CD14-positive monocyte (primary cell): ENCODE measurements at regions not wholly inside any gene's neighbourhood (a gene's known extent, or its start where the extent isn't known, plus 50 kb on each side); places are given as distances from the start of the nearest gene placed in this dataset.

ENCODE experiments used
- DNase-seq, 3 donors: peaks; one replicate each; pipeline ENCODE4 v3.0.0-alpha.2; 2011 to 2022
- H2AFZ ChIP-seq: 2 replicates; pipeline ENCODE4 v1.6.0; 2012; ENCODE audit warnings: mild to moderate bottlenecking, low read depth, low read length, inconsistent platforms; ENCODE audit not compliant: insufficient read depth, poor library complexity, severe bottlenecking
- H3K27ac ChIP-seq, 2 donors: 1 replicate in 1 of 2; 2 replicates in 1 of 2; pipeline ENCODE4 v1.5.1; 2012 to 2013; ENCODE audit warnings: low read length in 2 of 2, control low read depth in 1 of 2, inconsistent platforms in 1 of 2, low read depth in 1 of 2, mild to moderate bottlenecking in 1 of 2
- H3K27me3 ChIP-seq, 2 donors: one replicate each; pipeline versions ENCODE4 v1.6.0 to v1.6.1; 2011 to 2013; ENCODE audit warnings: low read length in 2 of 2; ENCODE audit not compliant: control insufficient read depth in 2 of 2, insufficient read depth in 2 of 2
- H3K36me3 ChIP-seq, 2 donors: replicated peaks in 1 of 2; 1 replicate in 1 of 2; 2 replicates in 1 of 2; pipeline versions ENCODE4 v1.5.1 to v1.6.1; 2012 to 2013; ENCODE audit warnings: low read length in 2 of 2, control low read depth in 1 of 2, inconsistent platforms in 1 of 2, mild to moderate bottlenecking in 1 of 2; ENCODE audit not compliant: insufficient read depth in 2 of 2, control insufficient read depth in 1 of 2
- H3K4me1 ChIP-seq, 2 donors: 1 replicate in 1 of 2; 2 replicates in 1 of 2; pipeline versions ENCODE4 v1.5.1 to v1.6.1; 2012 to 2013; ENCODE audit warnings: low read length in 2 of 2, control low read depth in 1 of 2, inconsistent platforms in 1 of 2, mild to moderate bottlenecking in 1 of 2, moderate library complexity in 1 of 2; ENCODE audit not compliant: insufficient read depth in 2 of 2, control insufficient read depth in 1 of 2
- H3K4me2 ChIP-seq: replicated peaks from 2 replicates; pipeline ENCODE3; 2012; ENCODE audit warnings: low read length, moderate library complexity, mild to moderate bottlenecking; ENCODE audit not compliant: poor library complexity, severe bottlenecking; ENCODE audit errors: extremely low read depth
- H3K4me3 ChIP-seq, 3 experiments: fragments of 200-600 bp in 1 of 3; sonication (generic) in 1 of 3; replicated peaks in 1 of 3; 1 replicate in 2 of 3; 2 replicates in 1 of 3; pipeline ENCODE4 v1.5.1; 2011 to 2013; ENCODE audit warnings: low read length in 3 of 3, mild to moderate bottlenecking in 3 of 3, control low read depth in 2 of 3, low read depth in 2 of 3, inconsistent platforms in 1 of 3, moderate library complexity in 1 of 3
- H3K79me2 ChIP-seq: 2 replicates; pipeline ENCODE4 v1.6.0; 2012; ENCODE audit warnings: mild to moderate bottlenecking, control low read depth, inconsistent platforms, low read length, moderate library complexity; ENCODE audit not compliant: insufficient read depth
- H3K9ac ChIP-seq: 2 replicates; pipeline ENCODE4 v1.6.0; 2017; ENCODE audit warnings: low read length, mild to moderate bottlenecking; ENCODE audit not compliant: insufficient read depth, poor library complexity, severe bottlenecking
- H3K9me3 ChIP-seq, 2 donors: replicated peaks in 1 of 2; 1 replicate in 1 of 2; 2 replicates in 1 of 2; pipeline versions ENCODE4 v1.5.1 to v1.6.1; 2012 to 2013; ENCODE audit warnings: low read length in 2 of 2, control low read depth in 1 of 2; ENCODE audit not compliant: control insufficient read depth in 1 of 2, insufficient read depth in 1 of 2
- H4K20me1 ChIP-seq: 2 replicates; pipeline ENCODE4 v1.6.0; 2012; ENCODE audit warnings: mild to moderate bottlenecking, low read length, control low read depth, moderate library complexity; ENCODE audit not compliant: insufficient read depth
- H3K27ac Mint-ChIP-seq, 7 donors: one replicate each; pipeline ENCODE4 v1.8.0; 2020; ENCODE audit warnings: mild to moderate bottlenecking in 7 of 7, mixed read lengths in 7 of 7, moderate library complexity in 6 of 7, inconsistent platforms in 2 of 7
- H3K27me3 Mint-ChIP-seq, 3 donors: one replicate each; pipeline ENCODE4 v1.8.0; 2021 to 2022; ENCODE audit warnings: low read depth in 3 of 3, mild to moderate bottlenecking in 3 of 3, mixed read lengths in 3 of 3, moderate library complexity in 3 of 3, inconsistent platforms in 1 of 3
- H3K36me3 Mint-ChIP-seq, 2 donors: one replicate each; pipeline ENCODE4 v1.8.0; 2020; ENCODE audit warnings: mixed read lengths in 2 of 2, inconsistent platforms in 1 of 2, mild to moderate bottlenecking in 1 of 2
- H3K4me1 Mint-ChIP-seq: one replicate; pipeline ENCODE4 v1.8.0; 2020; ENCODE audit warnings: mild to moderate bottlenecking, mixed read lengths
- H3K4me3 Mint-ChIP-seq, 2 donors: one replicate each; pipeline ENCODE4 v1.8.0; 2020; ENCODE audit warnings: mild to moderate bottlenecking in 2 of 2, mixed read lengths in 2 of 2, moderate library complexity in 1 of 2
- H3K9me3 Mint-ChIP-seq, 7 donors: one replicate each; pipeline ENCODE4 v1.8.0; 2020 to 2022; ENCODE audit warnings: mixed read lengths in 7 of 7, mild to moderate bottlenecking in 6 of 7, moderate library complexity in 6 of 7, inconsistent platforms in 2 of 7
- WGBS: methylation state at CpG from one replicate; pipeline ENCODE4 v1.1.5; 2013; ENCODE audit warnings: missing lambda C conversion rate; ENCODE audit not compliant: insufficient coverage; 5-methylcytosine and 5-hydroxymethylcytosine counted together
- intact Hi-C, 2 donors: fragments of 100-400 bp; cut with micrococcal nuclease; formaldehyde crosslinking; loops; one replicate each; pipeline versions ENCODE4 v1.15.0 to v1.15.1; 2023
- TF ChIP-seq, protein P1 (sequence below): fragments of 200-600 bp; IDR thresholded peaks from one replicate; pipeline ENCODE4 v1.8.0; 2022; ENCODE audit warnings: antibody characterized with exemption, mild to moderate bottlenecking

GRCh38 chr16:48946686-48947370 lies 334.8 kb downstream of the CBLN1 start:
- H3K36me3 Mint-ChIP-seq = no peaks in the 10 kb centered on the region
- no peak overlapping the region for H3K4me3 Mint-ChIP-seq
- Histone ChIP-seq H3K9me3 (no peaks in the 10 kb centered on the region), H3K4me2 (no peak overlapping the region), H4K20me1 (no peaks in the 10 kb centered on the region), H3K27me3 (no peaks in the 10 kb centered on the region), H3K4me3 (no peak overlapping the region), H3K9ac (no peak overlapping the region), H3K79me2 (no peaks in the 10 kb centered on the region), H3K4me1 (no peaks in the 10 kb centered on the region), H3K27ac (no peak overlapping the region), H2AFZ (no peak overlapping the region), H3K36me3 (no peaks in the 10 kb centered on the region)
- TF ChIP-seq, protein P1, sequence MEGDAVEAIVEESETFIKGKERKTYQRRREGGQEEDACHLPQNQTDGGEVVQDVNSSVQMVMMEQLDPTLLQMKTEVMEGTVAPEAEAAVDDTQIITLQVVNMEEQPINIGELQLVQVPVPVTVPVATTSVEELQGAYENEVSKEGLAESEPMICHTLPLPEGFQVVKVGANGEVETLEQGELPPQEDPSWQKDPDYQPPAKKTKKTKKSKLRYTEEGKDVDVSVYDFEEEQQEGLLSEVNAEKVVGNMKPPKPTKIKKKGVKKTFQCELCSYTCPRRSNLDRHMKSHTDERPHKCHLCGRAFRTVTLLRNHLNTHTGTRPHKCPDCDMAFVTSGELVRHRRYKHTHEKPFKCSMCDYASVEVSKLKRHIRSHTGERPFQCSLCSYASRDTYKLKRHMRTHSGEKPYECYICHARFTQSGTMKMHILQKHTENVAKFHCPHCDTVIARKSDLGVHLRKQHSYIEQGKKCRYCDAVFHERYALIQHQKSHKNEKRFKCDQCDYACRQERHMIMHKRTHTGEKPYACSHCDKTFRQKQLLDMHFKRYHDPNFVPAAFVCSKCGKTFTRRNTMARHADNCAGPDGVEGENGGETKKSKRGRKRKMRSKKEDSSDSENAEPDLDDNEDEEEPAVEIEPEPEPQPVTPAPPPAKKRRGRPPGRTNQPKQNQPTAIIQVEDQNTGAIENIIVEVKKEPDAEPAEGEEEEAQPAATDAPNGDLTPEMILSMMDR = no peak
- no peak for DNase-seq
- H3K4me1 Mint-ChIP-seq = no peaks in the 10 kb centered on the region
- peaks cover 0 to 3% (median 0%) of the 10 kb centered on the region in 3 donors for H3K27me3 Mint-ChIP-seq
- intact Hi-C loops = no loop called here
- peaks cover 0 to 13% (median 5%) of the 10 kb centered on the region in 7 donors for H3K9me3 Mint-ChIP-seq
- whole genome bisulfite sequencing = 40% methylated on average over 3 of the region's 6 CpGs
- no peak overlapping the region for H3K27ac Mint-ChIP-seq

DNA sequence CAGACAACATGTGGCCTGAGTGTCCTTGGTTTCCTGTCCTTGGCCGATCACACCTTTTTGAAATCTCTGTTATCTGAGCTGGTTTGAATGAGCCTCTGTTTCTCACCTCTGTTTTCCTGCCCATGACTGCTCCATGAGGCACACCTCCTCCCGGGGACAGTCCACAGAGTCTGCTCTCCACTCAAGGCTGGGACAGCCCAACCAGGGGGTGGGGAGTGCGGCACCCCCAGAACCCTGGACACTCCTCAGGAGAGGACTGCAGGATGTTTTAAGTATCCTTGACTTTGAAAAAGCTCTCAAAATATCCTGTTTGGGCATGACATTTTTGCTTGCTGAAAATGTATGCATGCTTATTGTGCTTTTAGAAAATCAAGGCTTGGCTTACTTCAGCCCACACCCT lies 333.0 kb upstream of the N4BP1 start:
- H3K4me1 Mint-ChIP-seq = no peaks in the 10 kb centered on the region
- Histone ChIP-seq H2AFZ (no peak overlapping the region), H3K79me2 (no peaks in the 10 kb centered on the region), H4K20me1 (no peaks in the 10 kb centered on the region), H3K27me3 (no peaks in the 10 kb centered on the region), H3K4me3 (no peak overlapping the region), H3K4me1 (no peaks in the 10 kb centered on the region), H3K36me3 (no peaks in the 10 kb centered on the region), H3K9ac (no peak overlapping the region), H3K9me3 (no peaks in the 10 kb centered on the region), H3K4me2 (no peak overlapping the region), H3K27ac (no peak overlapping the region)
- H3K36me3 Mint-ChIP-seq = no peaks in the 10 kb centered on the region
- peaks cover 0 to 5% (median 0%) of the 10 kb centered on the region in 3 donors for H3K27me3 Mint-ChIP-seq
- 71% methylated on average over 3 of the region's 3 CpGs for WGBS
- no peak overlapping the region for H3K4me3 Mint-ChIP-seq
- H3K9me3 Mint-ChIP-seq = peaks cover 2 to 7% (median 2%) of the 10 kb centered on the region in 7 donors
- TF ChIP-seq, protein P1 = no peak
- intact Hi-C loops = no loop called here
- no peak overlapping the region for H3K27ac Mint-ChIP-seq
- DNase-seq = no peak
